HPDE6-E6E7 (cell line): ENCODE measurements at regions not wholly inside any gene's neighbourhood (a gene's known extent, or its start where the extent isn't known, plus 50 kb on each side); places are given as distances from the start of the nearest gene placed in this dataset.
"Not testable (repeated sequence)": the region's sequence is repeated elsewhere in the genome, so short reads cannot be mapped to it uniquely, and the experiment has no call there.

ENCODE experiments used
- DNase-seq: peaks from one replicate; pipeline ENCODE4 v3.0.0; 2011; ENCODE audit warnings: missing footprints; ENCODE audit errors: extremely low spot score

DNA sequence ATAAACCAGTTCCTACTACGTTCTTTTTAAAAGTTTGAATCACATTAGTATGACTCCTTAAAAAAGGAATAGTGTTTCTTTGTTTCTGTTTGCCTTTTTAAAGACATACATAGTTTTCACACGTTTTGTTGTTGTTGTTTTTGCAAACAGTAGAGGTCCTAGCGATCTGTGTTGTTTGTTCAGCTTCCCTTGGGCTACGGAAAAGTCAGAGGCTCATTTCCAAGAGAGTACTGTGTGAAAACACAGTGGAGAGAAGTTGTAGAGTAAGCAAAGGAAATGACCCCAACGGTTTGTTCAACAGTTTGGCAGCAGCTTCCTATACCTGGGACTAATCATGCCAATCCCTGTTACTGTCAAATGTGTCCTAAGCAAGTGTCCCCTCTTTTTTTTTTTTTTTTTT is 87.1 kb upstream of the STEAP1 start:
- DNase-seq = no peak

DNA sequence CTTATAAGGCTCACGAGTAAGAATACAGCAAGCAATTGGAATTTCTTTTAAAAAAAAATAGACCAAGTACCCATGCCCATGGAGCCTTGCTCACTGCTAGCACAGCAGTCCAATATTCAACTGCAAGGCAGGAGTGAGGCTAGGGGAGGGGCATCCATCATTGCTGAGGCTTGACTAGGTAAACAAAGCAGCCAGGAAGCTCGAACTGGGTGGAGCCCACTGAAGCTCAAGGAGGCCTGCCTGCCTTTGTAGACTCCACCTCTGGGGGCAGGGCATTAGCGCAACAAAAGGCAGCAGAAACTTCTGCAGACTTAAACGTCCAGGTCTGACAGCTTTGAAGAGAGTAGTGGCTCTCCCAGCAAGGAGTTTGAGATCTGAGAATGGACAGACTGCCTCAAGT is 84.0 kb upstream of the STEAP1 start:
- not testable (repeated sequence) for DNase-seq

DNA sequence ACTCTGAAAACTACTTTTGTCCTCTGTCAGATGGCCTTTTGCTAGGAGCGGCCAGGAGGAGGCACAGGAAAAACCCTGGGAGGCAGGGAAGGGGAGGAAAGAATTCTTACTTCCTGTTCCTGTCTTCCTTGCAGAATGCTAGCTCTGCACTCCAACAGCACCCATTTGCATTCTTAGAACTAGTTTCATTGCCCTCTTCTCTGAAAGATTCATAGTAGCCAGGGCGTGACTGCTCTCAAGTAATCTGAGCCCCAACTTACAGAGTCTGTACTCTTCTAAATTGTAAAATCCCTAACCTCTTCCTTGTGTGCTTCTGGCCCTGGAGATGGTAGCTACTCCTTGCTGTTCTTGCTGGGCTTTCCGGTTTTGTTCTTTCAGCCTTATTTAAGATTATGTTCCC is 75.3 kb upstream of the STEAP1 start:
- no peak for DNase-seq

DNA sequence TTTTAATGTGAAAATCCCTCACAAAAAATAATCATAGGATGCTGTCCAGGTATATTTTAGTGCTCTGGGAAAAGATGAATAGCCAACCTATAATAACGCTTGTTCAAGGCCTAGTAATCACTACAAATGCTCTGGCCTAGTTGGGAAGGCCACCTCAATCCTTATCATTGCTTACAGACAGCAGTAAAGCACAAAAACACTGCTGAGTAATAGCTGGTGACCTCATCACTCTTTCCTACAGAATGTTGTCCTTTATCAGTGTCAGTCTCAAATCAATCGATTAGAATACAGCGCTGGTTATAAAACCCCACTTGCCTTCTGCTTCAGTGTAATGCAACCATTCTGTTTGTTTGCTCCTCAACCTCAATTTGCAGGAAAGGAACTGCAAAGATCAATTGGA is 72.6 kb upstream of the STEAP1 start:
- DNase-seq = no peak

DNA sequence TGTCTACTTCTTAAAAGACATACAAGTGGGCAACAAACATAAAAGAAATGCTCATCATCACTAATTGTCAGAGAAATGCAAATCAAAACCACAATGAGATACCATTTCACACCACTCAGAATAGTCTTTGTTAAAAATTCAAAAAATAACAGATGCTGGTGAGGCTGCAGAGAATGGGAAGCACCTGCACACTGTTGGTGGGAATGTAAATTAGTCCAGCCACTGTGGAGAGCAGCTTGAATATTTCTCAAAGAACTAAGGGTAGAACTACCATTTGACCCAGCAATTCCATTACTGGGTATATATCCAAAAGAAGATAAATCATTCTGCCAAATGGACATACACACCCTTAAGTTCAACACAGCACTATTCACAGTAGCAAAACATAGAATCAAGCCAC is 61.8 kb upstream of the STEAP1 start:
- no peak for DNase-seq

DNA sequence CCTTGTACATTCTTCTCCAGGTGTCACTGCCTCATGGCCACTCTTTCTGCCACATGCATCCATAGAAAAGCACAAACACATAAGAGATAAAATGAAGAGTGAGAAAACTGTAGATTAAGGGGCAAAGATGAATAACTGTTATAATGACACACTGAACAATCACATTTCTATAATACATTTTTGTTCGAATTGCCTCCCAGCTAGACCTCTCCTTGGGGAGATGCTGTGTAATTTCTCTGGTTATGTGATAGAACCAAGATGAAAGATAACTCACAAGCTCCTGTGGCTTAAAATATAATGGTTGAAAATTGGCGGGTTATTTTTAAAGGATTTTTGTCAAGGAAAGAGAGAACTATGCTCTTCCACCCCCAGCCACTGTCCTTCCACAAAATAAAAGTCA is 60.2 kb upstream of the STEAP1 start:
- DNase-seq = no peak
